ENCODE measurements at regions not wholly inside any gene's neighbourhood (a gene's known extent, or its start where the extent isn't known, plus 50 kb on each side); places are given as distances from the start of the nearest gene placed in this dataset.

DNA sequence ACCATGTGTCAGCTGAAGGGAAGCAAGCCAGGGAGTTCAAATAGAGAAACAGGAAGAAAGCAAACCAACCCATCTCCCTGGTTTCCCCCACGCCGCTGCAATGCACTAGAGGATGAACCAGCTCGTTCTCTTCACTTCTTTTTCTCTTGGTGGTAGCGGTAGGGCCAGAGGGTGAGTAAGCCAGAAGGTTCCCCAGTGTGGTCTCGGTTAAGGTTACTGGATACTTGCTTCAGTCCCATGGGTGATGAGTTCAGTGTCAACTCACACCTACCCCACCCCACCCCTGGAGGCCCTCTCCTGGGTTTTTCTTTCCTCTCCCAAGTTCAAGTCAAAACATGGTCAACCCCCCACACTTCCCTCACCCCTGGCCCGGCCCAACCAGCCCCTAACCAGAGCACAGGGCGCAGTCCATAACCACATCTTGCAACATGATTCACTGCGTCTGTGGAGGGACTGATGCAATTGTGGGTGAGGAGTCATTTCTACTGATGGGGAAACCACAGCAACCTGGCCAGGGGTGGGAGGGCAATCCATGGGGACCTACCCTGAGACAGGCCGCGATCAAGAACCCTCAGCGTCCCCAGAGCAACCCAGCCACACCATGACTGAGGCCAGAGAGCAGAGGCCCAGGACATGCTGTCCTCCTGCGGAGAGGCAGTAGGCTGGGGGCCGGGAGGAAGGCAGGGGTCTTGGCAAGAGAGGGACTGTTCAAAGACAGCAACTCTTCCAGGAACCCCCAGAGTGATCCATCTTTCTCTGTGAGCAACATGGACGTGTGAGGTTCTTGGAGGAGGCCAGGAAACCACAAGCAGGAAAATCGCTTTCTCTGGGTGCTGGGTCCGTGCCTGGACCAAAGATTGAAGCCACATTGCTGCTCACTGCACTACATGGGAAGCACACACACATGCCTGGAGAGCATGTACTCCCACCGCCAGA is 276.6 kb downstream of the UACA start:
- Histone ChIP-seq H3K27ac (peak overlapping the region in 1 of 2 donors; percentile 29), H3K4me3 (no peak overlapping the region)
- TF ChIP-seq, protein P1, sequence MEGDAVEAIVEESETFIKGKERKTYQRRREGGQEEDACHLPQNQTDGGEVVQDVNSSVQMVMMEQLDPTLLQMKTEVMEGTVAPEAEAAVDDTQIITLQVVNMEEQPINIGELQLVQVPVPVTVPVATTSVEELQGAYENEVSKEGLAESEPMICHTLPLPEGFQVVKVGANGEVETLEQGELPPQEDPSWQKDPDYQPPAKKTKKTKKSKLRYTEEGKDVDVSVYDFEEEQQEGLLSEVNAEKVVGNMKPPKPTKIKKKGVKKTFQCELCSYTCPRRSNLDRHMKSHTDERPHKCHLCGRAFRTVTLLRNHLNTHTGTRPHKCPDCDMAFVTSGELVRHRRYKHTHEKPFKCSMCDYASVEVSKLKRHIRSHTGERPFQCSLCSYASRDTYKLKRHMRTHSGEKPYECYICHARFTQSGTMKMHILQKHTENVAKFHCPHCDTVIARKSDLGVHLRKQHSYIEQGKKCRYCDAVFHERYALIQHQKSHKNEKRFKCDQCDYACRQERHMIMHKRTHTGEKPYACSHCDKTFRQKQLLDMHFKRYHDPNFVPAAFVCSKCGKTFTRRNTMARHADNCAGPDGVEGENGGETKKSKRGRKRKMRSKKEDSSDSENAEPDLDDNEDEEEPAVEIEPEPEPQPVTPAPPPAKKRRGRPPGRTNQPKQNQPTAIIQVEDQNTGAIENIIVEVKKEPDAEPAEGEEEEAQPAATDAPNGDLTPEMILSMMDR (IDR thresholded peaks at IDR 0.05): no peak
- no peak for DNase-seq (ENCODE audit: low spot score)

DNA sequence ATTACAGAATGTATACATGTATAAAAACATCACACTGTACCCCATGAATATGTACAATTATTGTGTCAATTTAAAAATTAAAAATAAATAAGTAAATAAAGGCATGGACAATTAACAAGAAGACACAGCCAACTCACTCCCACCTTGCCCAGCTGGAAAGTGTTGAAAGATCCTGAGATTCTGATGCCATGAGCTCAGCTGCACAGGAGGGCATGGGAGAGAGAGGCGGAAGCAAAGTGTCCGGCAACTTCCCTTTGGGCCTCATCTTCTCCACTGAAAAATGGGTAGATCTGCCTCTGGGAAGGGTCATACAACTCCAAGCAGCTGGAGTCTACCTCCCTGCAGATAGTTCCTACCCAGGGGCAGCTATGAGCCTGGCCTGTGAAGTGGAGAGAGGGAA is 277.3 kb downstream of the UACA start:
- Histone ChIP-seq H3K4me3 (no peak overlapping the region), H3K27ac (peak overlapping the region in 1 of 2 donors; percentile 29)
- TF ChIP-seq, protein P1 (IDR thresholded peaks at IDR 0.05): no peak
- DNase-seq (ENCODE audit: low spot score): no peak

- no peak overlapping the region for H3K27ac ChIP-seq
- TF ChIP-seq, protein P1 (IDR thresholded peaks at IDR 0.05): no peak
- DNase-seq (ENCODE audit: low spot score): no peak
Measured at GRCh38 chr15:70484993-70485392, 278.4 kb downstream of the UACA start.

GRCh38 chr15:70483513-70483912 is 279.8 kb downstream of the UACA start:
- DNase-seq (ENCODE audit: low spot score): no peak
- H3K27ac ChIP-seq: no peak overlapping the region
- H3K4me3 ChIP-seq: no peak overlapping the region
- TF ChIP-seq, protein P1 (IDR thresholded peaks at IDR 0.05): no peak

More at GRCh38 chr15:70484993-70485392, 278.4 kb downstream of the UACA start:
- H3K4me3 ChIP-seq: no peak overlapping the region

GRCh38 chr15:70480196-70480856 is 283.0 kb downstream of the UACA start:
- H3K4me3 ChIP-seq: no peak overlapping the region
- H3K27ac ChIP-seq: no peak overlapping the region
- no peak for DNase-seq (ENCODE audit: low spot score)
- TF ChIP-seq, protein P1 (IDR thresholded peaks at IDR 0.05): no peak

DNA sequence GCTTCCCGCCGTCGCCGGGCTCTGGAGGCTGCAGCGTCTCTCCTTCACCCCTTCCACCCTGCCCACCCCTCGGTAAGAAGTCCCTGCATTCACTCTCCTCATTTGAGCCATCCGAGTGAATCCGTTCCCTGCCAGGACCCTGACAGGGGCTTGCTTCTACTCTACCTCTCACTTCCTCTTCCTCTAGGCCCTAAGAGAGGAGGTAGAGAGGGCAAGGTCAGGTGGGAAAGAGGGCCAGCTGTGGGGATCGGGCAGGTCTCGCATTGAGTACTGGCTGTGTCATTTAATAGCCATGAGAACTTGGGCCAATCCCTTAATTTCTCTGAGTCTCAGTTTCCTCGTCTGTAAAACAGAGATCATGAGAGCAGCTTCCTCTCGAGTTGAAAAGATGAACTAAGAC is 283.6 kb downstream of the UACA start:
- TF ChIP-seq, protein P1 (IDR thresholded peaks at IDR 0.05): no peak
- H3K4me3 ChIP-seq: no peak overlapping the region
- DNase-seq (ENCODE audit: low spot score): no peak
- H3K27ac ChIP-seq: no peak overlapping the region

Data from coronary artery (tissue), 2 donors.